Pulmonary artery endothelial cell (primary cell): ENCODE measurements at regions not wholly inside any gene's neighbourhood (a gene's known extent, or its start where the extent isn't known, plus 50 kb on each side); places are given as distances from the start of the nearest gene placed in this dataset.

Experiments used
- DNase-seq: peaks from one replicate; pipeline ENCODE4 v3.0.0-alpha.2; 2011; ENCODE audit warnings: low read depth, low spot score

- DNase-seq, result no peak
Observed at GRCh38 chr12:60997869-60998378, 1262.3 kb upstream of the USP15 start.

GRCh38 chr12:61009192-61009591 lies 1251.0 kb upstream of the USP15 start:
- no peak for DNase-seq

DNA sequence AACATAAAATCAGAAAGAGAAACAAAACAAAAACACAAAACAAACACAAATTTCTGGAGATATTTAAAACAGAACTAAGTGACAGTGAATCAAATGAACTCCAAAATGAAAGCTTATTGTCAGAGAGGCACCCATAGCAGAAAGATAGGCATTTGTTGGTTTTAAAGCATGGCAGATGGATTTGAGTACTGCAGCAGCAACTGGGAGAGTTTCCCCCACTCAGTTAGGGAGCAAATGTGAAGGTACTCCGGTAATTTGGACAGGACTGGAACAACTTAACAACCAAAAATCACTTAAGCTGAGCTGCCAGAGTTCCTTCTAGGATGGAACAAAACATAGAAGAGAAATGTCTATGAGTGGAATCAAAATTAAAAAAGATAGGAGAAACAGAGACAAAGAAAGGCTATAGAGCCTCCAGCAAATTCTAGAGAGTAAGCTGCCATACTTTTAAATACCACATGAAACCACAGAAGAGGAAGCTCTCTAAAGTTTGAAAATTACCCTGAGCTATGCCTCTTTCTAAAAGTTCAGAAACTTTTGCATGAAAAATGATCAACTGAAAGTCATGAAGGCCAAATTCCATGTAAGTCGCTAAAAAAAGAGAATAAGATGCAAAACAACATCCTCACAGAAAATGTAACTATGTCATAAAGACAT lies 1248.3 kb upstream of the USP15 start:
- no peak for DNase-seq

DNA sequence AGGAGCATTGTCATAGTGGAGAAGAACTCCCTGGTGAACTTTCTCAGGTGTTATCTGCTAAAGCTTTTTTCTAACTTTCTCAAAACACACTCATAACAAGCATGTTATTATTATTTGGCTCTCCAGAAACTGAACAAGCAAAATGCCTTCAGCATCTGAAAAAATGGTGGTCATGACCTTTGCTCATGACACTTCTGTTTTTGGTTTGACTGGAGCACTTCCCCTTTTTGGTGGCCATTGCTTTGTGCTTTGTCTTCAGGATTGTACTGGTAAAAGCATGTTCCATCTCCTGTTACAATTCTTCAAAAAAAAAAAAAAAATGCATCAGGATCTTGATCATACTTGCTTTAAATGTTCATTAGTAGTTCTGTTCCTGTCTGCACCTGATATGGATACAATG lies 1241.6 kb upstream of the USP15 start:
- no peak for DNase-seq

DNA sequence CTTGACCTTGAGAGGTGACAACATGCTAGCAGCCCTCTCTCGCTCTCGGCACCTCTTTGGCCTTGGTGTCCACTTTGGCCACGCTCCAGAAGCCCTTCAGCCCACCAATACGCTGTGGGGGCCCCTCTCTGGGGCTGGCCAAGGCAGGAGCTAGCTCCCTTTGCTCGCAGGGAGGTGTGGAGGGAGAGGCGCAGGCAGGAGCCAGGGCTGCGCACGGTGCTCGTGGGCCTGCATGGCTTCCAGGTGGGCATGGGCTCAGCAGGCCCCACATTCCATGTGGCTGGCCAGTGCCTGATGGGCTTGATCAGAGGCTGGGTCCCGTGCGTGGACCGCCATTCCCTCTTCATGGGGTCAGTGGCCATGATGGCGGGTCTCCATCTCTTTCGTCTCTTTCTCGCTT lies 1237.0 kb upstream of the USP15 start:
- DNase-seq, result no peak

- no peak for DNase-seq
Observed at GRCh38 chr12:61029516-61029915, 1230.7 kb upstream of the USP15 start.

DNA sequence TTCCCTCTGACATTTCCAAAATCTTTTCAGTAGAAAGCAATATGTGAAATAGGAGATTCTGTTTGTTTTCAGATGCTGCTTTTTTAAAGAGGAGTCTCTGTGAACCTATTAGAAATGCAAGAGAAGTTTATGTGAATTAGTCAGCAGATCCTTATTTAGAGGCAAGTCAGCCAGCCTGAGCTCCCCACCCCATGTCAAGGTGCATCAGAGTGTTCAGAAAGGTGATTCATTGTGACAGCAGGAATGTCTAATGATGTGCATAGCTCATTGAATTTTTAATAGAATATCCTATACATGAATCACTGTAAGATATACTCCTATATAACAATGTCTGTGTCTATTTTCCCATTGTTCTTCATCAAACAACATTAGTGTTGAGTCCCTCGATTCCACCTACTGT lies 1222.4 kb upstream of the USP15 start:
- DNase-seq, result no peak

DNA sequence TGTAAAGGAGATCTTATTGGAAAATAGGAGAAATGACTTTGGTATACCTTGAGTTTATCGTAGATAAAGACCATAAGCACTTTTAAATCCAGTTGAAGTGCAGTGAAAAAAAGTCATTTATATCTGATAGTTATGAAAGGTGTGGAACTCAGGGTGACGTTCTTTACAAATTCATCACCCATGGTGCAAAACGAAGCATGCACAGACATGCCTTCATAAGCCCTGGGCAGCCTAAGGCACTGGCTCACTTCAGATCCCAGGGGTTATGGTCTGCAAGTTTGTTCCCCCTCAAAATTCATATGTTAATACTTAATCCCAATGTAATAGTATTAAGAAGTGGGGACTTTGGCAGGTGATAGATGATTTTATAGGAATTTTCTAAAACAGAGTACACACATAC lies 1216.4 kb upstream of the USP15 start:
- no peak for DNase-seq

- DNase-seq, result no peak
Observed at GRCh38 chr12:61044766-61045165, 1215.4 kb upstream of the USP15 start.

- DNase-seq, result no peak
Observed at GRCh38 chr12:61070640-61071414, 1189.4 kb upstream of the USP15 start.

DNA sequence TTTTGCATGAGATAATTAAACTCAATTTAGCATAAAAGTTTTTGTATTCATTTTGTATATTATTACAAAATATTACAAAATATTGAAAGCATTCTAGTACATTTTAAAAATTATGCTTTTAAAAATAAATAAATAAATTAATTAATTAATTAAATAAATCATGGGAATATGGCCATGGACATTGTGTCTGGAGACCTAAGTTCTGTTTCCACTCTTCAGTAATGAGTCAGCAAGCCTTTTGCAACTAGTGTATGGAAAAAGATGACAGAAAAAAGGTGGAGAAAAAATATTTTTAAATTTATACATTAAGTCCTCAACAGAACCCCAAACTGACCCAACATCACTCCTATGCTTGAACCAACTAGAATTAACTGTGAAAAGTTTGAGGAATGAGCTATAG lies 1187.5 kb upstream of the USP15 start:
- no peak for DNase-seq

DNA sequence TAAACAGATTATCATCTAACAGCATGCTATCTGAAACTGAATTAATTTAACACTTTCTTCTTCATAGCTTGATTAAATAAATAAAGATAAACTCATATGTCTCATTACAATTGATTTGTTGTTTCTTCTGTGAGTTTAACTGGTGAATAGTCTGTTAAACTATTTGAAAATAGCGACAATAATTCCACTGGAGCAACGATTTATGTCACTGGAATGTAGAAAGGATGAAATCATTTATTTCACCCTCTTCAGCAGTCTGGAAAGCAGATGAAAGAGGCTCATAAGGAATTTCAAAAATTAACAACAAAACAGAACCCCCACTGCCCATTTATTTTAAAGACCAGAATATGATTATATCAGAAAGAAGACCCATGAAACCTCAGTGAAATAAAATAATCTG lies 1165.1 kb upstream of the USP15 start:
- no peak for DNase-seq

- no peak for DNase-seq
Observed at GRCh38 chr12:61098031-61098580, 1162.1 kb upstream of the USP15 start.

DNA sequence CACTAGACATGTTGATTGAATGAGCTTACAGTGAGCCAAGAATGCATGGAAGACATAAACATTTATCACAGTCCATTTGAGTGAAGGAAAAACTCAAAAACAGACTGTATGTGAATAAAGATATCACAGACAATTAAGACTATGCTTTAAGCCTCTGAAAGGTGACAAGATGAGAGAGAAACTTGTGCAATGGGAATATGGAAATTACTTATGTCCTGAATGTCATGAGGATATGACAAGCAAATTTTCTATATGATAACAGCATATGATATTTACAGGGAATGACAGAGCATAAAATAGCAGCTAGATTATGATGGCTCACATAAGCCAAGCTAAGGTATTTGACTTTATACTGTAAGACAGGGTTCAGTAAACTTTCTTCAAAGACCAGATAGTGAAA lies 1153.1 kb upstream of the USP15 start:
- no peak for DNase-seq

DNA sequence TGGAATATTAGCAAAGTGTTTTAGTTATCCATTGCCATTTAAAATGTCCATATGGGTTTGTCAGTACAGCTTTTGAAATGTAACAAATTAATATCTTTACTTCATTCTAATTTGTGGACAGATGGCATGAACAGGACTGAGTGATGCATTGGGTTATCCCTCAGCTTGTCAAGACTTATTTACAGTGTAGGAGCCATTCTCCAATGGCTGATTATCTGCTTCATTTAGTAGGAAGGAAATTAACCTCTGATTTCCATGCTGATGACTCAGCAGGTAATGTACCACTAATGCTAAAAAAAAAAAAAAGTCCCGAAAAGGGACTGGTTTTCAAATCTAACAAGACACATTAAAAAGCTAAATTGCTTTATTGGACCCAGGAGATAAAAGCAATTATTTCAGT lies 1149.0 kb upstream of the USP15 start:
- DNase-seq, result no peak

- no peak for DNase-seq
Observed at GRCh38 chr12:61137677-61138414, 1122.4 kb upstream of the USP15 start.

DNA sequence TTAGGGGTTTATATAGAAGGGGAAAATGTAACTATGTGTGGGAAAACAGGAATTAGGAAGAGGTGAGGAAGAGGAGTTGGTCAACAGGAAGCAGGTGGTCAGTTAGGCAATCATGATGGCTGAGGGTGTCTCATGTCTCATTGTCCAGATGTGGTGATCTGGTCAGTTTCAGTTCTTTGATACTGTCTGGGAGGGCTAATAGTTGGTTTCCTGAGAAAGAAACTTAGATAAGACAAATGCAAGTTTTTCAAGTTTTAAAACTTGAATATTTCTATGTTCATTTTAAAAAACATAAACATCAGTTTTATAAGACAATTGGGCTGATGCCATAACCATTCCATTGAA lies 1121.8 kb upstream of the USP15 start:
- no peak for DNase-seq

GRCh38 chr12:61161961-61162360 lies 1098.2 kb upstream of the USP15 start:
- DNase-seq, result no peak

- DNase-seq, result no peak
Observed at GRCh38 chr12:61188801-61189595, 1071.2 kb upstream of the USP15 start.

GRCh38 chr12:61213646-61214045 lies 1046.6 kb upstream of the USP15 start:
- DNase-seq, result no peak

- DNase-seq, result no peak
Observed at GRCh38 chr12:61220337-61220736, 1039.9 kb upstream of the USP15 start.
